ENCODE measurements at regions not wholly inside any gene's neighbourhood (a gene's known extent, or its start where the extent isn't known, plus 50 kb on each side); places are given as distances from the start of the nearest gene placed in this dataset.

DNA sequence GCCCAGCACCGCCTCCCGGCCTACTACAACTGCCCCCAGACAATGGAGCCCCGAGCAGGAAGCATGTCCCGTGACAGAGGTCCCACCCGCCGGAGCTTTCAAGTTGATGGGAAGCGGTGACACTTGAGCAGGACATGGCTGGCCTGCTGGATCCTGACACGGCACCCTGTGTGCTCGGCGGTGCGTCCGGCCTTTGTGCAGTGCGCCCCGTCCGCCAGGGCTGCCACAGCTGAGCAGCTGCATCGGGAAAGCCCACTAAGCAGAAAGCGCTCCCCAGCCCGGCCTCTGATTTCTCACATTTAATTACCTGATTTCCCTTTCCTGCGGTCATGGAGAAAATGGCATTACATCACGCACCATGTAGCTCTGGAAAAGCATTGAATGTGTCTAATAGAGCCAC, 611.9 kb downstream of the IRX1 start:
- TF ChIP-seq POLR2A (IDR thresholded peaks at IDR 0.05): no peak
- TF ChIP-seq, protein P1, sequence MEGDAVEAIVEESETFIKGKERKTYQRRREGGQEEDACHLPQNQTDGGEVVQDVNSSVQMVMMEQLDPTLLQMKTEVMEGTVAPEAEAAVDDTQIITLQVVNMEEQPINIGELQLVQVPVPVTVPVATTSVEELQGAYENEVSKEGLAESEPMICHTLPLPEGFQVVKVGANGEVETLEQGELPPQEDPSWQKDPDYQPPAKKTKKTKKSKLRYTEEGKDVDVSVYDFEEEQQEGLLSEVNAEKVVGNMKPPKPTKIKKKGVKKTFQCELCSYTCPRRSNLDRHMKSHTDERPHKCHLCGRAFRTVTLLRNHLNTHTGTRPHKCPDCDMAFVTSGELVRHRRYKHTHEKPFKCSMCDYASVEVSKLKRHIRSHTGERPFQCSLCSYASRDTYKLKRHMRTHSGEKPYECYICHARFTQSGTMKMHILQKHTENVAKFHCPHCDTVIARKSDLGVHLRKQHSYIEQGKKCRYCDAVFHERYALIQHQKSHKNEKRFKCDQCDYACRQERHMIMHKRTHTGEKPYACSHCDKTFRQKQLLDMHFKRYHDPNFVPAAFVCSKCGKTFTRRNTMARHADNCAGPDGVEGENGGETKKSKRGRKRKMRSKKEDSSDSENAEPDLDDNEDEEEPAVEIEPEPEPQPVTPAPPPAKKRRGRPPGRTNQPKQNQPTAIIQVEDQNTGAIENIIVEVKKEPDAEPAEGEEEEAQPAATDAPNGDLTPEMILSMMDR (IDR thresholded peaks at IDR 0.05): no peak

Measured in Peyer's patch (tissue), 4 donors.